ENCODE measurements at regions not wholly inside any gene's neighbourhood (a gene's known extent, or its start where the extent isn't known, plus 50 kb on each side); places are given as distances from the start of the nearest gene placed in this dataset.
A peak's percentile ranks its signal among the peaks of the same experiment; 100 is the strongest.

GRCh38 chr1:38454749-38455441 lies 404.7 kb downstream of the RRAGC start:
- no peak overlapping the region for H3K4me3 ChIP-seq
- H3K79me2 ChIP-seq (replicated peaks; ENCODE audit: insufficient read depth): no peaks in the 10 kb centered on the region
- no peak overlapping the region for H3K27ac Mint-ChIP-seq
- no peaks in the 10 kb centered on the region for H3K36me3 ChIP-seq (ENCODE audit: insufficient read depth)
- H3F3A ChIP-seq (replicated peaks; ENCODE audit: low read depth): no peaks in the 10 kb centered on the region
- peaks cover 9% of the 10 kb centered on the region; the same call in 1 of the 2 replicates for H3K9me2 ChIP-seq (ENCODE audit: insufficient read depth)
- H3K27ac ChIP-seq (ENCODE audit: low read depth): no peak overlapping the region
- no peak overlapping the region for H2AFZ ChIP-seq
- no peaks in the 10 kb centered on the region for H3K27me3 ChIP-seq (ENCODE audit: insufficient read depth)
- H3K9me3 Mint-ChIP-seq: no peaks in the 10 kb centered on the region
- peaks cover 26% of the 10 kb centered on the region for H3K4me1 Mint-ChIP-seq
- DNase-seq (ENCODE audit: low spot score): no peak
- no peaks in the 10 kb centered on the region for H4K20me1 ChIP-seq (replicated peaks; ENCODE audit: insufficient read depth)
- no peak overlapping the region; the same call in 2 of the 3 replicates for H3K4me3 Mint-ChIP-seq
- peaks cover 13% of the 10 kb centered on the region for H3K4me1 ChIP-seq (ENCODE audit: insufficient read depth)
- H3K4me2 ChIP-seq: no peak overlapping the region
- no peak for ATAC-seq
- H3K27me3 Mint-ChIP-seq (ENCODE audit: insufficient read depth, low read depth, poor library complexity): peaks cover 10% of the 10 kb centered on the region
- no peak for TF ChIP-seq JUNB (IDR thresholded peaks at IDR 0.05; ENCODE audit: unreplicated experiment)
- TF ChIP-seq ZNF331 (CRISPR knock-in tag; IDR thresholded peaks at IDR 0.05; ENCODE audit: low read depth): no peak
- TF ChIP-seq ETS1 (IDR thresholded peaks at IDR 0.05): no peak
- TF ChIP-seq NANOG (IDR thresholded peaks at IDR 0.05; ENCODE audit: borderline replicate concordance): no peak
- no peak for TF ChIP-seq REST (IDR thresholded peaks at IDR 0.05; ENCODE audit: unreplicated experiment)
- TF ChIP-seq POLR2AphosphoS5 (IDR thresholded peaks at IDR 0.05; ENCODE audit: low read depth): no peak
- peaks cover 18% of the 10 kb centered on the region; the same call in 2 of the 3 replicates for H3K36me3 Mint-ChIP-seq (ENCODE audit: low read depth)

GRCh38 chr1:38454236-38454635 lies 405.3 kb downstream of the RRAGC start:
- Mint-ChIP-seq H3K27ac (no peak overlapping the region), H3K36me3 (ENCODE audit: low read depth) (peaks cover 18% of the 10 kb centered on the region; the same call in 2 of the 3 replicates), H3K9me3 (no peaks in the 10 kb centered on the region), H3K4me3 (no peak overlapping the region; the same call in 2 of the 3 replicates), H3K27me3 (ENCODE audit: insufficient read depth, low read depth, poor library complexity) (peaks cover 10% of the 10 kb centered on the region), H3K4me1 (peaks cover 28% of the 10 kb centered on the region)
- peak; percentile 13; the same call in 2 of the 3 replicates for ATAC-seq
- peak; percentile 85 for DNase-seq (ENCODE audit: low spot score)
- Histone ChIP-seq H2AFZ (no peak overlapping the region), H3K4me2 (no peak overlapping the region), H4K20me1 (replicated peaks; ENCODE audit: insufficient read depth) (no peaks in the 10 kb centered on the region), H3K27me3 (ENCODE audit: insufficient read depth) (no peaks in the 10 kb centered on the region), H3F3A (replicated peaks; ENCODE audit: low read depth) (no peaks in the 10 kb centered on the region), H3K9me2 (ENCODE audit: insufficient read depth) (peaks cover 9% of the 10 kb centered on the region; the same call in 1 of the 2 replicates), H3K79me2 (replicated peaks; ENCODE audit: insufficient read depth) (no peaks in the 10 kb centered on the region), H3K27ac (ENCODE audit: low read depth) (no peak overlapping the region), H3K36me3 (ENCODE audit: insufficient read depth) (no peaks in the 10 kb centered on the region), H3K4me3 (no peak overlapping the region), H3K4me1 (ENCODE audit: insufficient read depth) (peaks cover 16% of the 10 kb centered on the region)
- TF ChIP-seq JUNB (IDR thresholded peaks at IDR 0.05; ENCODE audit: unreplicated experiment): no peak
- no peak for TF ChIP-seq ZNF114 (CRISPR knock-in tag; IDR thresholded peaks at IDR 0.05)
- no peak for TF ChIP-seq ZNF331 (CRISPR knock-in tag; IDR thresholded peaks at IDR 0.05; ENCODE audit: low read depth)
- TF ChIP-seq EZH2 (IDR thresholded peaks at IDR 0.05; ENCODE audit: low read depth, unreplicated experiment): no peak
- no peak for TF ChIP-seq REST (IDR thresholded peaks at IDR 0.05; ENCODE audit: unreplicated experiment)

All from GM23338 (cell line).